ENCODE measurements at regions not wholly inside any gene's neighbourhood (a gene's known extent, or its start where the extent isn't known, plus 50 kb on each side); places are given as distances from the start of the nearest gene placed in this dataset.

DNA sequence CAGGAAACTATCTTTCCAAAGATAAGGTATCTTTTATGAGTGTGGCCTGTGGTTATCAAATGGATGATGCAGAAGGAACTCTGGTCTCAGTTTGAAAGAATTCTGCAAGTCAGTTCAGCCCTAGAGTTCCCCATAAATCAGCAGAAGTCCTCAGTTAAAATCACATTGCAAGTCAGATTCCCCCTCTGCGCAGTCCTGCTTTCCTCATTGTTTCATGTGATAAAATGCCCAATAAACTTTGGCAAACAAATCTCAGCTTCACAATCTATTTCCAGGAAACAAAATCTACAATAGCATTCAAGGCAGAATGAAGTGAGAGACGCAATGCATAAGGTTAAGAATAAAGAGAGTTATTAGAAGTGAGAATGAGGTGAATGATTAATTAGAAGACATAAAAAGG, 216.3 kb upstream of the KLHL1 start:
- TF ChIP-seq ZNF274 (IDR thresholded peaks at IDR 0.05; ENCODE audit: low read depth, low read length) (no peak), SUZ12 (IDR thresholded peaks at IDR 0.05; ENCODE audit: extremely low read depth, insufficient read depth, insufficient read length) (no peak), YY1 (IDR thresholded peaks at IDR 0.05; ENCODE audit: insufficient read depth, insufficient read length) (no peak)
